Adrenal gland (tissue), 9 donors: ENCODE measurements at regions not wholly inside any gene's neighbourhood (a gene's known extent, or its start where the extent isn't known, plus 50 kb on each side); places are given as distances from the start of the nearest gene placed in this dataset.

Experiments used
- DNase-seq, 7 donors: peaks; one replicate each; pipeline ENCODE4 v3.0.0-alpha.2; 2019 to 2020
- H3K27ac ChIP-seq, 5 donors: fragments of 200-600 bp; sonication (generic) in 4 of 5; 1 replicate in 3 of 5; 2 replicates in 2 of 5; pipeline versions ENCODE4 v1.5.1 to v1.8.0; 2016 to 2020; ENCODE audit warnings: mild to moderate bottlenecking in 1 of 5
- H3K27me3 ChIP-seq: fragments of 200-600 bp; 2 replicates; pipeline ENCODE4 v1.8.0; 2021
- H3K36me3 ChIP-seq, 2 donors: fragments of 200-600 bp; replicated peaks in 1 of 2; 1 replicate in 1 of 2; 2 replicates in 1 of 2; pipeline versions ENCODE4 v1.5.1 to v1.8.0; 2018 to 2022
- H3K4me1 ChIP-seq, 2 donors: fragments of 200-600 bp; replicated peaks in 1 of 2; 1 replicate in 1 of 2; 2 replicates in 1 of 2; pipeline versions ENCODE4 v1.5.1 to v1.8.0; 2018 to 2021
- H3K4me3 ChIP-seq, 4 donors: fragments of 200-600 bp; sonication (generic) in 3 of 4; one replicate each; pipeline ENCODE4 v1.5.1; 2016 to 2018
- H3K9me3 ChIP-seq, 3 donors: fragments of 200-600 bp; sonication (generic) in 1 of 3; replicated peaks in 1 of 3; 1 replicate in 2 of 3; 2 replicates in 1 of 3; pipeline versions ENCODE4 v1.5.1 to v1.8.0; 2016 to 2021
- POLR2A ChIP-seq, 2 donors: fragments of 450-650 bp; IDR thresholded peaks; one replicate each; pipeline ENCODE4 v1.6.1; 2017; ENCODE audit warnings: antibody characterized with exemption in 2 of 2, mild to moderate bottlenecking in 2 of 2, moderate library complexity in 1 of 2
- WGBS, 4 donors: extraction: QIAGEN DNeasy Blood & Tissue Kit in 2 of 4; methylation state at CpG; one replicate each; pipeline versions ENCODE4 v1.1.5 to v1.1.7; 2013 to 2017; 5-methylcytosine and 5-hydroxymethylcytosine counted together
- intact Hi-C, 2 donors: fragments of 100-400 bp; cut with DNase I; formaldehyde crosslinking; loops; one replicate each; pipeline versions ENCODE4 v1.14.1 to v1.15.0; 2022 to 2023
- TF ChIP-seq, protein P1 (sequence below), 6 experiments: fragments of 450-650 bp in 4 of 6; fragments of 200-600 bp in 2 of 6; sonication (generic) in 1 of 6; IDR thresholded peaks; 1 replicate in 5 of 6; 2 replicates in 1 of 6; pipeline versions ENCODE4 v1.5.1 to v1.8.0; 2016 to 2021; ENCODE audit warnings: antibody characterized with exemption in 6 of 6, mild to moderate bottlenecking in 2 of 6, moderate library complexity in 1 of 6
- donor health status: healthy with polysubstance abuse.
- donor health status: Bipolar disorder and iron deficiency.
- donor health status: DM: yes; HTN: yes; CAD: no.
- donor health status: DM: no; HTN: no; CAD: no.
- donor health status: DM: no; HTN: no; CAD: no.

DNA sequence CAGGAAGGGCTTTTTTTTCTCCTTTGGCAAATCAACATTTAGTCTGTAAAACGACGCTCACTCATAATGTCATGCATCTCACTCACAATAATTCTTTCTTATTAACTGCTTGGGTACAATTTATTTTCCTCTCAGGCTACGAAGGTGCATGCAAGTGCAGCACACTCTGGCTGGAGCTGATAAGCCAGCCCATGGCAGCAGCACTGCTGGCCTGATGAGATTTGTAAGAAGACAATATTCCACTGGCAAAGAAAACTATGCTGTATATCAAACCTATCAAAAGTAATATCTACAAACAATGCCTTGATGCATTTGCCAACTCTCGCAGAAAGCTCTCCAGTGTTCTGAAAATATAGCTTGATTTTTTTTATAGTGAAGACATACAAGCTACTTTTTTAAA is 170.0 kb upstream of the PHF14 start:
- no peak for DNase-seq
- 46 to 64% (median 52%) methylated on average over 4 of the region's 4 CpGs for WGBS, 4 donors
- Histone ChIP-seq H3K36me3 (no peaks in the 10 kb centered on the region), H3K4me3 (no peak overlapping the region), H3K9me3 (no peaks in the 10 kb centered on the region), H3K4me1 (no peaks in the 10 kb centered on the region), H3K27me3 (no peaks in the 10 kb centered on the region), H3K27ac (no peak overlapping the region)
- TF ChIP-seq POLR2A (IDR thresholded peaks at IDR 0.05): no peak
- TF ChIP-seq, protein P1, sequence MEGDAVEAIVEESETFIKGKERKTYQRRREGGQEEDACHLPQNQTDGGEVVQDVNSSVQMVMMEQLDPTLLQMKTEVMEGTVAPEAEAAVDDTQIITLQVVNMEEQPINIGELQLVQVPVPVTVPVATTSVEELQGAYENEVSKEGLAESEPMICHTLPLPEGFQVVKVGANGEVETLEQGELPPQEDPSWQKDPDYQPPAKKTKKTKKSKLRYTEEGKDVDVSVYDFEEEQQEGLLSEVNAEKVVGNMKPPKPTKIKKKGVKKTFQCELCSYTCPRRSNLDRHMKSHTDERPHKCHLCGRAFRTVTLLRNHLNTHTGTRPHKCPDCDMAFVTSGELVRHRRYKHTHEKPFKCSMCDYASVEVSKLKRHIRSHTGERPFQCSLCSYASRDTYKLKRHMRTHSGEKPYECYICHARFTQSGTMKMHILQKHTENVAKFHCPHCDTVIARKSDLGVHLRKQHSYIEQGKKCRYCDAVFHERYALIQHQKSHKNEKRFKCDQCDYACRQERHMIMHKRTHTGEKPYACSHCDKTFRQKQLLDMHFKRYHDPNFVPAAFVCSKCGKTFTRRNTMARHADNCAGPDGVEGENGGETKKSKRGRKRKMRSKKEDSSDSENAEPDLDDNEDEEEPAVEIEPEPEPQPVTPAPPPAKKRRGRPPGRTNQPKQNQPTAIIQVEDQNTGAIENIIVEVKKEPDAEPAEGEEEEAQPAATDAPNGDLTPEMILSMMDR (IDR thresholded peaks at IDR 0.05): no peak
- intact Hi-C loops: no loop called here

DNA sequence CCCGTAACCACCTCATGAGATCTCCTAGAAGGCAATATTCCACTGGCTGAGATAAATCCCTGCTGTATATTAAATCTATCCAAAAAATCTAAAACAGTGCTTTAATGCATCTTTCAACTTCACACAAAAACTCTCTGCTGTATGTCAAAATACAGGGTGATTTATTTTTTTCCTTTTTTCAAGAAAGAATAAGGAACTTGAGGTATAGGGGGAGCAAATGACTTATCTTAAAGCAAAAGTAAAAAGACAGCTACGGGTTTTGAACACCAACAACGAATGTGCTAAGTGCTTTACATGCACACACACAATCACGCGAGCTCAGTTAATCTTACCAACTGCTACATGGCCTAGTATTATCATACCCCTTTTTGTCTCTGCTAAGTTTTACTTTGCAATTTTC is 168.9 kb upstream of the PHF14 start:
- intact Hi-C loops: no loop called here
- Histone ChIP-seq H3K4me1 (no peaks in the 10 kb centered on the region), H3K36me3 (no peaks in the 10 kb centered on the region), H3K4me3 (no peak overlapping the region), H3K27ac (no peak overlapping the region), H3K9me3 (no peaks in the 10 kb centered on the region), H3K27me3 (no peaks in the 10 kb centered on the region)
- TF ChIP-seq, protein P1 (IDR thresholded peaks at IDR 0.05): no peak
- TF ChIP-seq POLR2A (IDR thresholded peaks at IDR 0.05): no peak
- 78 to 84% (median 81%) methylated on average over 5 of the region's 5 CpGs for WGBS, 4 donors
- DNase-seq: no peak

DNA sequence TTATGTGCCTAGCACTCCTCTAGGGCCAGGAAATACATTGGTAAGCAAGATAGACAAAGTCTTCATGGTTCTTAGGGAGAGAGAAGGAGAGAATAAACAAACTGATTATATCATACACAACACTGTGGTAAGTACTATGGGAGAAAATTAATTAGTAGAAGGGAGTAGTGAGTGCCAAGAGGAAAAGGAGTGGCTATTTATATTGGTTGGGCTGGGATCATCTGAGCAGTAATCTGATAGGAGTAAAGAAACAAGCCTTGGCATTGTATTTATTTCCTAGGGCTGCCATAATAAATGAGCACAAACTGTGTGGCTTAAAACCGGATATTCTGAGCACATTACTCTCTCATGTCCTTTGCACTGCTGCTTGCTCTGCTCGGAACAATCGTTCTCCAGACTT is 158.1 kb upstream of the PHF14 start:
- Histone ChIP-seq H3K4me3 (no peak overlapping the region), H3K4me1 (no peaks in the 10 kb centered on the region), H3K9me3 (no peaks in the 10 kb centered on the region), H3K36me3 (no peaks in the 10 kb centered on the region), H3K27me3 (no peaks in the 10 kb centered on the region), H3K27ac (no peak overlapping the region)
- 49 to 74% (median 65%) methylated on average over 3 of the region's 3 CpGs for WGBS, 4 donors
- intact Hi-C loops: no loop called here
- no peak for DNase-seq
- TF ChIP-seq, protein P1 (IDR thresholded peaks at IDR 0.05): no peak
- TF ChIP-seq POLR2A (IDR thresholded peaks at IDR 0.05): no peak

GRCh38 chr7:10821156-10821555 is 152.5 kb upstream of the PHF14 start:
- DNase-seq: no peak
- H3K4me1 ChIP-seq: no peaks in the 10 kb centered on the region
- intact Hi-C loops: no loop called here
- WGBS, 4 donors: 79 to 92% (median 87%) methylated on average over 4 of the region's 4 CpGs
- no peaks in the 10 kb centered on the region for H3K36me3 ChIP-seq
- H3K9me3 ChIP-seq: no peaks in the 10 kb centered on the region
- no peaks in the 10 kb centered on the region for H3K27me3 ChIP-seq
- TF ChIP-seq, protein P1 (IDR thresholded peaks at IDR 0.05): no peak
- no peak for TF ChIP-seq POLR2A (IDR thresholded peaks at IDR 0.05)
- H3K27ac ChIP-seq: no peak overlapping the region
- H3K4me3 ChIP-seq: no peak overlapping the region
